Activated T-cell treated with anti-CD3 and anti-CD28 coated beads, Interleukin-2, amount 50 U/mL, for 24 hours (primary cell): ENCODE measurements at regions not wholly inside any gene's neighbourhood (a gene's known extent, or its start where the extent isn't known, plus 50 kb on each side); places are given as distances from the start of the nearest gene placed in this dataset.

Source experiments
- DNase-seq: peaks from one replicate; pipeline ENCODE4 v3.0.0-alpha.2; 2020
- H3K27ac Mint-ChIP-seq: 2 replicates; pipeline ENCODE4 v1.8.0; 2020; ENCODE audit warnings: mild to moderate bottlenecking, mixed read lengths
- H3K27me3 Mint-ChIP-seq: 2 replicates; pipeline ENCODE4 v1.8.0; 2020; ENCODE audit warnings: mixed read lengths
- H3K36me3 Mint-ChIP-seq: 2 replicates; pipeline ENCODE4 v1.8.0; 2020; ENCODE audit warnings: low read depth, mixed read lengths
- H3K4me1 Mint-ChIP-seq: 2 replicates; pipeline ENCODE4 v1.8.0; 2020; ENCODE audit warnings: low read depth, mixed read lengths
- H3K4me3 Mint-ChIP-seq: 2 replicates; pipeline ENCODE4 v1.8.0; 2020; ENCODE audit warnings: mild to moderate bottlenecking, moderate library complexity, mixed read lengths
- H3K9me3 Mint-ChIP-seq: 2 replicates; pipeline ENCODE4 v1.8.0; 2020; ENCODE audit warnings: mixed read lengths

- Mint-ChIP-seq H3K36me3 (no peaks in the 10 kb centered on the region), H3K27me3 (peaks cover 9% of the 10 kb centered on the region), H3K4me1 (no peaks in the 10 kb centered on the region), H3K27ac (no peak overlapping the region), H3K9me3 (no peaks in the 10 kb centered on the region), H3K4me3 (no peak overlapping the region)
- DNase-seq, result no peak
These were observed 154.2 kb upstream of the TSHZ2 start for GRCh38 chr20:52817981-52818380.

- no peaks in the 10 kb centered on the region for H3K9me3 Mint-ChIP-seq
- no peaks in the 10 kb centered on the region for H3K36me3 Mint-ChIP-seq
- DNase-seq, result no peak
- no peak overlapping the region for H3K27ac Mint-ChIP-seq
- H3K27me3 Mint-ChIP-seq, result peaks cover 14% of the 10 kb centered on the region
- H3K4me1 Mint-ChIP-seq, result no peaks in the 10 kb centered on the region
- H3K4me3 Mint-ChIP-seq, result no peak overlapping the region
These were observed 154.6 kb upstream of the TSHZ2 start for GRCh38 chr20:52817511-52817910.

DNA sequence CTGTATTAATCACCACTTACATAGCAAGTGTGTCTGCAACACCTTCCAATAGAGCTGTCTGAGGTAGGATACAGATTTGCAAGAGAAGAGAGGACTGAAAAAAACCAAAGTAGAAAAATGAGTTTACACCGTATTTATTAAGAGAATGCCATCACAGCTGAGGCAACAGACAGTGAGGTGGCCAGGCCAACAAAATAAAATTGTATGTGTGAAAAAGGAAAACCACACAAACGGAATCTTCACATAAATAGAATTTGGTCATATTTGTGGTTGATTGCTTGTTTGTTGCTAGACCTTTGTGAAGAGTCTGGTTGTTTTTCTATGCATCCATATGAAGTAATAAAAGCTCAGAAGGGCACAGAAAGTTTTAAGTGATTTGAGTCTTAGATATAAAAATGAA lies 157.8 kb upstream of the TSHZ2 start:
- no peaks in the 10 kb centered on the region for H3K4me1 Mint-ChIP-seq
- no peak overlapping the region for H3K27ac Mint-ChIP-seq
- no peak overlapping the region for H3K4me3 Mint-ChIP-seq
- H3K9me3 Mint-ChIP-seq, result no peaks in the 10 kb centered on the region
- H3K27me3 Mint-ChIP-seq, result peaks cover 32% of the 10 kb centered on the region
- no peaks in the 10 kb centered on the region for H3K36me3 Mint-ChIP-seq
- DNase-seq, result no peak

GRCh38 chr20:52812231-52812847 lies 159.8 kb upstream of the TSHZ2 start:
- no peaks in the 10 kb centered on the region for H3K36me3 Mint-ChIP-seq
- H3K4me1 Mint-ChIP-seq, result no peaks in the 10 kb centered on the region
- no peak for DNase-seq
- no peak overlapping the region for H3K4me3 Mint-ChIP-seq
- no peaks in the 10 kb centered on the region for H3K9me3 Mint-ChIP-seq
- H3K27ac Mint-ChIP-seq, result no peak overlapping the region
- peaks cover 30% of the 10 kb centered on the region for H3K27me3 Mint-ChIP-seq

DNA sequence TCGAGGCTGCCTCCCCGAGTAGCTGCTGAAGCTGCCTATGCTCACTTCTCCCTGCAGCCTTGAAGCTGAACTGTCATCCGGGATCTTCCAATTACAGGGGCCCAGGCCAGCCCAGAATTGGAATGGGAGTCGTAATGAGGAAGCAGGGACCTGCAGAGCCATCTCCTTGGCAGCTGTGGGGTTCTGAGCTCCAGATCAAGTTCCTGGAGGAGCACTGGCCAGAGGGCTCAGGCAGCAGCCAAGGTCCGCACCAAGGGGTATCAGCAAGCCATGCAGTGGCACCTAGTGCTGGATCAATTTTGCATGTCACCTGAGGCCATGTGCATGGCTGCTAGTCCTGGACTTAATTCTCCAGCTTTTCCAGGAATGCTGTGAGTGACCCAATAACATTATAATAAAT lies 163.2 kb upstream of the TSHZ2 start:
- no peaks in the 10 kb centered on the region for H3K9me3 Mint-ChIP-seq
- no peaks in the 10 kb centered on the region for H3K36me3 Mint-ChIP-seq

GRCh38 chr20:52806918-52807317 lies 165.2 kb upstream of the TSHZ2 start:
- Mint-ChIP-seq H3K36me3 (no peaks in the 10 kb centered on the region), H3K27me3 (peaks cover 17% of the 10 kb centered on the region), H3K4me1 (no peaks in the 10 kb centered on the region), H3K9me3 (no peaks in the 10 kb centered on the region), H3K27ac (no peak overlapping the region), H3K4me3 (no peak overlapping the region)
- DNase-seq, result no peak

More for the DNA sequence above, 163.2 kb upstream of the TSHZ2 start:
- DNase-seq, result no peak
- no peaks in the 10 kb centered on the region for H3K4me1 Mint-ChIP-seq
- no peak overlapping the region for H3K4me3 Mint-ChIP-seq
- peaks cover 26% of the 10 kb centered on the region for H3K27me3 Mint-ChIP-seq
- H3K27ac Mint-ChIP-seq, result no peak overlapping the region

DNA sequence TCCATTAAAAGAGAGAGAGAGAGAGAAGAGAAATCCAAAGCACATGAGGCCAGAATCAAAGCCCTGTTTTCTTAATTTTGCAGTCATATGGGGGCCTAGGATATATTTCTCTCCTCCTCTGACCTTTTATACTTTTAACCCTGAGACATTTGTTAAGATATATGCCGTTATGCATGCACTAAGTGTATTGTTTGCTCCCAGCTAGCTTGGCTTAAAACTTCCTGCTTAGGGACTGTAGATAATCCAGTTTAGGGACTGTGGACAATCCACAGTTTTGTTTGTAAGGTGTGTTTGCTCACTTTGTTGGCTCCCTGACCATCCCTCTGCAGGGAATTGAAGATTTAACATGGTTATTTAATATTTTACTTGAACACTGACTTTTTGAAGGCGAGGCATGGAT lies 166.3 kb upstream of the TSHZ2 start:
- no peak for DNase-seq
- H3K27ac Mint-ChIP-seq, result no peak overlapping the region
- H3K4me1 Mint-ChIP-seq, result no peaks in the 10 kb centered on the region
- H3K36me3 Mint-ChIP-seq, result no peaks in the 10 kb centered on the region
- no peaks in the 10 kb centered on the region for H3K9me3 Mint-ChIP-seq
- H3K4me3 Mint-ChIP-seq, result no peak overlapping the region
- peaks cover 10% of the 10 kb centered on the region for H3K27me3 Mint-ChIP-seq

- DNase-seq, result no peak
- Mint-ChIP-seq H3K27me3 (peaks cover 4% of the 10 kb centered on the region), H3K27ac (no peak overlapping the region), H3K4me3 (no peak overlapping the region), H3K36me3 (no peaks in the 10 kb centered on the region), H3K9me3 (no peaks in the 10 kb centered on the region), H3K4me1 (no peaks in the 10 kb centered on the region)
These were observed 166.9 kb upstream of the TSHZ2 start for GRCh38 chr20:52805296-52805571.

- Mint-ChIP-seq H3K4me3 (no peak overlapping the region), H3K27me3 (peaks cover 3% of the 10 kb centered on the region), H3K9me3 (no peaks in the 10 kb centered on the region), H3K36me3 (no peaks in the 10 kb centered on the region), H3K27ac (no peak overlapping the region), H3K4me1 (no peaks in the 10 kb centered on the region)
- DNase-seq, result no peak
These were observed 167.5 kb upstream of the TSHZ2 start for GRCh38 chr20:52804497-52805295.

- Mint-ChIP-seq H3K4me1 (no peaks in the 10 kb centered on the region), H3K27ac (no peak overlapping the region), H3K9me3 (no peaks in the 10 kb centered on the region), H3K4me3 (no peak overlapping the region), H3K36me3 (no peaks in the 10 kb centered on the region), H3K27me3 (peaks cover 3% of the 10 kb centered on the region)
- no peak for DNase-seq
These were observed 170.5 kb upstream of the TSHZ2 start for GRCh38 chr20:52801628-52802006.

- Mint-ChIP-seq H3K27me3 (peaks cover 3% of the 10 kb centered on the region), H3K27ac (no peak overlapping the region), H3K36me3 (no peaks in the 10 kb centered on the region), H3K4me3 (no peak overlapping the region), H3K4me1 (no peaks in the 10 kb centered on the region), H3K9me3 (no peaks in the 10 kb centered on the region)
- DNase-seq, result no peak
These were observed 171.2 kb upstream of the TSHZ2 start for GRCh38 chr20:52800734-52801627.

DNA sequence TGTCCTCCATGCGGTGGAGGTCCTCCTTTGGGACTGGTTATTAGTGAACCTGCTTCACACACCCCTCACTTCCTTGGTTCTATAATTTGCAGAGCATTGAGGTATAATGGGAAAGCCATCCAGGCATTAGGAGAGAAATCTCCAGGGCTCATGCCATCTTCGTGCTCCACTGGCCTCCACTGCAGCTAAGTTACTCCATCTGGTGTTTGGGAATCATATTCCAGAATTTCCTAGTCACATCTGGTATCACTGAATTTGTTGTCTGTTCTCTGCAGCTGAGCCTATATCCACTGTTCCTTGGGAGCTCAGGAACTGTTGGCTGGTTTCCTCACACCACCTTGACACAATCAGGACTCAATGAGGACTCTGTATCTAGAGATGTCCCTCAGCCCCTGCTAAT lies 173.0 kb upstream of the TSHZ2 start:
- H3K9me3 Mint-ChIP-seq, result no peaks in the 10 kb centered on the region
- H3K4me1 Mint-ChIP-seq, result no peaks in the 10 kb centered on the region

DNA sequence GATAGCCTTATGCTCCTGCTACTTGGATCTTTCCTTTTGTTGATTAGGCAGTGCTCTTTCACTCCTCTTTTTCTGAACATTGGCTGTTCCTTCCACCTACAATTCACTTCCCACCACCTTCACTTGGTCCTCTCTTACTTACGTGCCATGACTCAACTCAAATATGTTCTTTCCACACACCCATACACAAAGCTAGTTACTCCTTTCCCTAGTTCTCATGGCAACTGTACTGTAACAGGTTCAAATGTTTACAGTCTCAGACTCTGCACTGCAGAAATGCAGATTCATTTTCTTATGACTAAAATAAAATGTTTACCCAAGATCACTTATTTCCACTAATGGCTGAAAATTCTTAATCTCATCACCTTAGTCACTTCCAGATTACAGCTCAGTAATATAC lies 174.0 kb upstream of the TSHZ2 start:
- Mint-ChIP-seq H3K4me3 (no peak overlapping the region), H3K27me3 (no peaks in the 10 kb centered on the region), H3K27ac (no peak overlapping the region), H3K36me3 (no peaks in the 10 kb centered on the region), H3K9me3 (no peaks in the 10 kb centered on the region), H3K4me1 (no peaks in the 10 kb centered on the region)
- no peak for DNase-seq

More for the DNA sequence above, 173.0 kb upstream of the TSHZ2 start:
- Mint-ChIP-seq H3K4me3 (no peak overlapping the region), H3K27ac (no peak overlapping the region), H3K27me3 (no peaks in the 10 kb centered on the region), H3K36me3 (no peaks in the 10 kb centered on the region)
- no peak for DNase-seq

- no peaks in the 10 kb centered on the region for H3K27me3 Mint-ChIP-seq
- no peak overlapping the region for H3K27ac Mint-ChIP-seq
- DNase-seq, result no peak
- no peaks in the 10 kb centered on the region for H3K4me1 Mint-ChIP-seq
- no peaks in the 10 kb centered on the region for H3K9me3 Mint-ChIP-seq
- H3K4me3 Mint-ChIP-seq, result no peak overlapping the region
- no peaks in the 10 kb centered on the region for H3K36me3 Mint-ChIP-seq
These were observed 177.3 kb upstream of the TSHZ2 start for GRCh38 chr20:52794853-52795252.
